ENCODE measurements at regions not wholly inside any gene's neighbourhood (a gene's known extent, or its start where the extent isn't known, plus 50 kb on each side); places are given as distances from the start of the nearest gene placed in this dataset.
A peak's percentile ranks its signal among the peaks of the same experiment; 100 is the strongest.

DNA sequence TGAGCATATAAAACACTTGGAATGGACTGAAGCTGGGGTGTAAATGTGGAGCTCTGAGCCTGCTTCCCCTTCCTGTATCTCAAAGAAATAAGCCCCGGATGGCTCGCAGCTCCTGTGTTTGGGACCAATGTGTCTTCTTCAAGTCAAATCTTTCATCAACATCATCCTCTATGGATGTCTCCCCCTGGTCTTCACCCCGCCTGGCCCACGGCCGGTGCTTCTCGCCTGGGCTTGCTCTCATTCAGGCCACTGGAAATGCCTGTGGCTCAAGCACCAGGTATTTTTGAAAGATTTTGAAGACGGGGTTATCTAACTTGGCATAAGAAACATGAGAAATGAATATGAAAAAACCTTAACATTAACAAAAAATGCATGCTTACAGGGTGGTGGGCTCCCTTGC lies 769.8 kb downstream of the BRD1 start:
- no peak overlapping the region for H3K27ac ChIP-seq
- ATAC-seq (no peak), DNase-seq (no peak)
- TF ChIP-seq, protein P1, sequence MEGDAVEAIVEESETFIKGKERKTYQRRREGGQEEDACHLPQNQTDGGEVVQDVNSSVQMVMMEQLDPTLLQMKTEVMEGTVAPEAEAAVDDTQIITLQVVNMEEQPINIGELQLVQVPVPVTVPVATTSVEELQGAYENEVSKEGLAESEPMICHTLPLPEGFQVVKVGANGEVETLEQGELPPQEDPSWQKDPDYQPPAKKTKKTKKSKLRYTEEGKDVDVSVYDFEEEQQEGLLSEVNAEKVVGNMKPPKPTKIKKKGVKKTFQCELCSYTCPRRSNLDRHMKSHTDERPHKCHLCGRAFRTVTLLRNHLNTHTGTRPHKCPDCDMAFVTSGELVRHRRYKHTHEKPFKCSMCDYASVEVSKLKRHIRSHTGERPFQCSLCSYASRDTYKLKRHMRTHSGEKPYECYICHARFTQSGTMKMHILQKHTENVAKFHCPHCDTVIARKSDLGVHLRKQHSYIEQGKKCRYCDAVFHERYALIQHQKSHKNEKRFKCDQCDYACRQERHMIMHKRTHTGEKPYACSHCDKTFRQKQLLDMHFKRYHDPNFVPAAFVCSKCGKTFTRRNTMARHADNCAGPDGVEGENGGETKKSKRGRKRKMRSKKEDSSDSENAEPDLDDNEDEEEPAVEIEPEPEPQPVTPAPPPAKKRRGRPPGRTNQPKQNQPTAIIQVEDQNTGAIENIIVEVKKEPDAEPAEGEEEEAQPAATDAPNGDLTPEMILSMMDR (IDR thresholded peaks at IDR 0.05): no peak
- intact Hi-C loops (cut with DNase I): no loop called here
- H3K27me3 ChIP-seq: peaks cover 0 to 50% of the 10 kb centered on the region in 2 donors
- no peaks in the 10 kb centered on the region for H3K4me1 ChIP-seq
- H3K9me3 ChIP-seq: no peaks in the 10 kb centered on the region
- no peaks in the 10 kb centered on the region for H3K36me3 ChIP-seq
- no peak overlapping the region for H3K4me3 ChIP-seq

DNA sequence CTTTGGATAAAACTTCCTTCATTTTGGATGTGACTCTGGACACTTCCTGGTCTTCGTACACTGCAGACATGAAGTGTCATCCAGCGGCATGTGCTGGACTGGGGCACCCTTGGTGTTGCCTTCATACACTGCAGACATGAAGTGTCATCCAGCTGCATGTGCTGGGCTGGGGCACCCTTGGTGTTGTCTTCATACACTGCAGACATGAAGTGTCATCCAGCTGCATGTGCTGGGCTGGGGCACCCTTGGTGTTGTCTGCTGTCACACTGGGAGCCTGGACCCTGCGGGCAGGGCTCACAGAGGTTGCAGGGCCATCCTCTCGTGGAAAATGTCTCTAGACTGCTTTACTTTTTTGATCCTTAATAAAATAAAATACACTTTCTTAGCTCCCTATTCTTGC lies 771.4 kb downstream of the BRD1 start:
- ATAC-seq (no peak), DNase-seq (no peak)
- Histone ChIP-seq H3K9me3 (no peaks in the 10 kb centered on the region), H3K4me3 (no peak overlapping the region), H3K27me3 (peaks cover 0 to 51% of the 10 kb centered on the region in 2 donors), H3K27ac (no peak overlapping the region), H3K36me3 (no peaks in the 10 kb centered on the region), H3K4me1 (no peaks in the 10 kb centered on the region)
- intact Hi-C loops (cut with DNase I): no loop called here
- TF ChIP-seq, protein P1 (IDR thresholded peaks at IDR 0.05): no peak

DNA sequence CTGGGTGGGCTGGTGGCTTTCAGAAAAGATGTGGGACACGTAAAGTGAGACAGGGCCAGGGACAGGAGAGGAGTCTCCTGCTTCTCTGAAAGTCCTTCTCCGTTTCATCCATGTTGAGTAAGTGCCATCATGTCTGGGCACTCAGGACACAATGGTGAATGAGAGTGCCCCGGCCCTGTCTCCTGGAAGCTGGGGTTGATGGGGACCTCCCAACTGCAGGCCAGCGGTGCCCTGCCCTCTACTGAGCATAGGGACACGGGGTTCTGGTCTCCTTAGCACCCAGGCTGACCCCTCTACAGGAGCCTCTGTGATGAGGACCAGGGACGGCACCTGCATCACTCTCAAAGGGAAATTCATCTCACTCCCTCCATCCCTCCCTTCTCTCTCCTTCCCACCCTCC lies 772.3 kb downstream of the BRD1 start:
- Histone ChIP-seq H3K27ac (no peak overlapping the region), H3K36me3 (no peaks in the 10 kb centered on the region), H3K4me3 (no peak overlapping the region), H3K4me1 (no peaks in the 10 kb centered on the region), H3K27me3 (peaks cover 0 to 43% of the 10 kb centered on the region in 2 donors), H3K9me3 (no peaks in the 10 kb centered on the region)
- no peak for DNase-seq
- no peak for ATAC-seq
- intact Hi-C loops (cut with DNase I): no loop called here
- TF ChIP-seq, protein P1 (IDR thresholded peaks at IDR 0.05): no peak

DNA sequence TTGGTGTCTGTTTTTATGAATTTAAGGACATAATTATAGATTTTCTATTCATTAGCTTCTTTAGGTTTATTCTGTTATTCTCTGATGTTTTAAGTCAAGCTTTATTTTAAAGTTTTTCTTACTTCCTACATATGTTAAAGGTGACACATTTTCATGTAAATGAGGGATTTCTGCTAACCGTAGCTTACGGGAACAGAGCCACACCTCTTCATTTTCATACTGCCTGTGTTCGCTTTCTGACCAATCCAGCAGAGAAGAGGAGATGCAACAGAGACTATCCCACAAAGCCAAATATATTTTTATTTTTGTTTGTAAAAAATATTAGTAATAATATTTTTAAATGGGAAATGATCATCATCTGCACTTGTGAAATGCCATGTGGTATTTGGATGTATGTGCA lies 774.1 kb downstream of the BRD1 start:
- Histone ChIP-seq H3K36me3 (no peaks in the 10 kb centered on the region), H3K4me3 (no peak overlapping the region), H3K27ac (no peak overlapping the region), H3K27me3 (peaks cover 0 to 35% of the 10 kb centered on the region in 2 donors), H3K4me1 (no peaks in the 10 kb centered on the region), H3K9me3 (no peaks in the 10 kb centered on the region)
- ATAC-seq (no peak), DNase-seq (no peak)
- intact Hi-C loops (cut with DNase I): no loop called here
- TF ChIP-seq, protein P1 (IDR thresholded peaks at IDR 0.05): no peak

DNA sequence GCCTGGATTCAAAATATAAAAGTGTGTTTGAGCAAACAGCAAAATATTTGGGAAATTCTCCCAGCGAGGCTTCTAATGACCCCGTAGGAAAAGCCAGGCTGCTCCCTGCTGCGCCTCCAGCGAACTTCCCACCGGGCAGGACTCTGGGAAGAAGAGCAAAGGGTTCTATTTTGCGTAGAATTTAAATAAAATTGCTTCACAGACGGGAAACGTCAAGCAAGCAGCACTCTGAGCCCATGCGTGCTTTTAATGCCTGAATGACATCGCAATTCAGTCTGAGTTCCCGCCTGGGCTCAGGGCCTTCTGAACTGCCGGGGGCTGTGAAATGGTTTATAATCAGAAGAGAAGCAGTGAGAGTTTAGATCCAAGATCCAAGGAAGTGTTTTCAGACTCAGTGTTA lies 775.1 kb downstream of the BRD1 start:
- Histone ChIP-seq H3K27ac (no peak overlapping the region), H3K36me3 (no peaks in the 10 kb centered on the region), H3K4me1 (no peaks in the 10 kb centered on the region), H3K9me3 (no peaks in the 10 kb centered on the region), H3K27me3 (peaks cover 0 to 33% of the 10 kb centered on the region in 2 donors), H3K4me3 (peak overlapping the region; percentile 18 to 37)
- no peak for ATAC-seq
- TF ChIP-seq, protein P1 (IDR thresholded peaks at IDR 0.05): no peak
- DNase-seq: no peak
- intact Hi-C loops (cut with DNase I): no loop called here

Data from left lung (tissue), 4 donors.